WI38 (cell line): ENCODE measurements at regions not wholly inside any gene's neighbourhood (a gene's known extent, or its start where the extent isn't known, plus 50 kb on each side); places are given as distances from the start of the nearest gene placed in this dataset.
"Not testable (repeated sequence)": the region's sequence is repeated elsewhere in the genome, so short reads cannot be mapped to it uniquely, and the experiment has no call there.

Experiments
- H3K4me3 ChIP-seq: 2 replicates; pipeline ENCODE4 v1.5.1; 2011; ENCODE audit warnings: low read depth, mild to moderate bottlenecking, control low read depth, low read length
- TF ChIP-seq, protein P1 (sequence below): IDR thresholded peaks from 2 replicates; pipeline ENCODE4 v1.5.1; 2012; ENCODE audit warnings: low read depth, mild to moderate bottlenecking, control low read depth, low read length

DNA sequence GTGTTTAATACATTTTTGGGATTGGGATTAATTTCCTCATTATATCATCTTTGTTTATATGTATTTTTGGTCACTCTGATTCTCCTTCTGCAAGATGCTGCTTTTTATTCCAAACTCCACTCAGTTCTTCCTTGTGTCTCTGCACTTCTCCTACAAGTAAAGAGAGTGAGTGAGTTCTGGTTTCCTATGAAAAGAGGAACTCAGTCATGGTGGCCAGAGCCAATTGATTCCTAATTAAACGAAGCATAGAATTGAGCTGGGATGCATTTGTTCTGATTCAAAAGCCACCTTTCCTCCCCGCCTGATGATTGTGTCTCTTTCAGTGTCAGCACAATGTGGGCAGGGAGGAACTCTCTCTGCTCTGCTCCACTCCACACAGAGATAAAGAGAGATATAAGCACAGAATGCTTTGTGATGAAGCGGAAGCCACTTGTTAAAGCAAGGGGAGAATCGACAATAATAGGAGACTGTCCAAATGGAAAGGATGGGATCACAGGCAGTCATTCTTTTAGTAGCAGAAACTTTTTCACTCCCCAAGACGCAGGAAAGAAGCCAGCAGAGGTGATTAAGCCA, 121.3 kb upstream of the GOT2 start:
- no peak overlapping the region for H3K4me3 ChIP-seq
- TF ChIP-seq, protein P1, sequence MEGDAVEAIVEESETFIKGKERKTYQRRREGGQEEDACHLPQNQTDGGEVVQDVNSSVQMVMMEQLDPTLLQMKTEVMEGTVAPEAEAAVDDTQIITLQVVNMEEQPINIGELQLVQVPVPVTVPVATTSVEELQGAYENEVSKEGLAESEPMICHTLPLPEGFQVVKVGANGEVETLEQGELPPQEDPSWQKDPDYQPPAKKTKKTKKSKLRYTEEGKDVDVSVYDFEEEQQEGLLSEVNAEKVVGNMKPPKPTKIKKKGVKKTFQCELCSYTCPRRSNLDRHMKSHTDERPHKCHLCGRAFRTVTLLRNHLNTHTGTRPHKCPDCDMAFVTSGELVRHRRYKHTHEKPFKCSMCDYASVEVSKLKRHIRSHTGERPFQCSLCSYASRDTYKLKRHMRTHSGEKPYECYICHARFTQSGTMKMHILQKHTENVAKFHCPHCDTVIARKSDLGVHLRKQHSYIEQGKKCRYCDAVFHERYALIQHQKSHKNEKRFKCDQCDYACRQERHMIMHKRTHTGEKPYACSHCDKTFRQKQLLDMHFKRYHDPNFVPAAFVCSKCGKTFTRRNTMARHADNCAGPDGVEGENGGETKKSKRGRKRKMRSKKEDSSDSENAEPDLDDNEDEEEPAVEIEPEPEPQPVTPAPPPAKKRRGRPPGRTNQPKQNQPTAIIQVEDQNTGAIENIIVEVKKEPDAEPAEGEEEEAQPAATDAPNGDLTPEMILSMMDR: no peak

DNA sequence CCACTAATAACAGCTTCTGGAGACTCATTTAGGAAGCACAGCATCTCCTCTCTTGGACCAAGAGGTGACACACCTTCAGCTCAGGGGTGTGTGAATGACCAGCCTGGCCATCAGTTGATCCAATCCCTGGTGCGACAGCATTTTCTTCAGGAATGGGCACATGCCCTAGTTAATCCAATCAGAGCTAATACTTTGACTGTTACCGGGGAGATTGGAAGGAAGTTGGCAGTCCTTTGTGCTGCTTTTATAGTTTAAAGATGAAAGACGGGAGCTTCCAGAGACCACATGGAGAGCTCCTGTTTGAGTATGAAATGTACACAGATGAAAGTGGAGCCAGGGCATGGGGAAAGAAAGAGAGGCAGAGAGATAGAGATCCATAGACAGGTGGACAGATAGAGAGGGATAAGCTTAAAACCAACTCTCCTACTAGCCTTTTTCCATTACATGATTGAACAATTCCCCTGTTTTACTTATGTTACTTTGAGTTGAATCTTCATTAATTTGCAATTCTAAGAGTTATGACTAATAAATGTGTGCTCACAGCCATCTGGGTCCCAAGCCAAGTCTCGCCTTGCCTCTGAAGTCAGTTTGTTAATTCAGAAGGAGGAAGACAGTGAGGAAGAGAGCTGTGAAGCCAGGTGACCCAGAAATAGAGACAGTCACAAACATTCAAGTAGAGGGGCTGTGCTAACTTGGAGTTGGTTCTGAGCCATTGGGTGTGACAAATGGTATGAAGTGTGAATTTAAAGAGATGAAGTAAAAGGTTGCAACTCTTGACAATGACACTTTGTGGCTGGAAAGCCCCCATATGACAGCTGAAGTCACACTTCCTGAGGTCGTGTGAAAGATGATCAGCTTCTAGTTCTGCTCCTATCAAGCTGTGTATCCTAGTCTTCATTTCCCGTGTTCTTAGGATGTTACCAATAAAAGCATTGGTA, 120.0 kb upstream of the GOT2 start:
- TF ChIP-seq, protein P1: no peak
- H3K4me3 ChIP-seq: no peak overlapping the region

DNA sequence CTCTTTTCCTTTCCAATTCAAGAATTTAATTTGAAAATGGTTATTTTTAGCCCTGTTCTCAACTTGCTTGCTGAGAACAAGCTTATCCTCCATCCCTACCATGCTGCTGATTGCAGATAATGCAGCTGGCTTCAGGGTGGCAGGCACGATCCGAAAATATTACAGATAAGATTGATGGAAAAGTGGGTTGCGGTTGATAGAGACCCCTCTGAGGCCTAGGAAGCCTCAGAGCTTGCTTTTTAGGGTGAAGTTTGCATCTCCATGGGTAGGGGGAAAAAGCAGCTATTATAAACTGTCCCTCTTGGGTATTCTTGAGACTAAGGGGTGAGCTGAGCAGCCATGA, 116.5 kb upstream of the GOT2 start:
- no peak overlapping the region for H3K4me3 ChIP-seq
- TF ChIP-seq, protein P1: no peak

DNA sequence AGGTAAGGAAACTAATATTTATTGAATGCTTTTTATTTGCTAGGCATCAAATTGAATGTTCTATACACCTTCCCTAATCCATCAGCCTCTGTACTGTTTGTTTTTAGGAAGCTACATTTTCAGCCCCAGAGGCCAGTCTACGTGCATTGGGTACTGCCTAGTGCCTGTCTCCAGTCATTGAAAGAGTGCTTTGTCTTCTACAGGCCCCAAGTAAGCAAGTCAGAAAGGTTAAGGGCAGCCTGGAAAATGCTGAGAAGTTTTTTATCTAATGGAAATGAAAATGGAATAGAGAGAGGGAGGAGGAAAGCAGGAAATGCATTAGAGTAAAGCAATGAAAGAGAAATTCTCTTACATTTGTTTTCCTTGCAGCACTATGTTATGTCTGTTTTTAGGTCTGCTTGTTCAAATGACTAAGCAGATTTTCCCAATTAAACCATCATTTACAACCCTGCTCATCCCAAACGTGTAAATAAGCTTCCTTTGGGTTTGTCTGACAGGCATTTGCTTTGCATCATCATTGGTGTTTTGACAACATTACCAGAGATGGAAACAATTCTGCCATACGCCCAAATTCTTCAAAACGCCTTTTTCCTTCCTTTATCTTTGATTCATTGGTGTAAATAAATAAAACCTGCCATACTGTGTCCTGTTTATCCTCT, 116.0 kb upstream of the GOT2 start:
- TF ChIP-seq, protein P1: no peak
- H3K4me3 ChIP-seq: no peak overlapping the region

DNA sequence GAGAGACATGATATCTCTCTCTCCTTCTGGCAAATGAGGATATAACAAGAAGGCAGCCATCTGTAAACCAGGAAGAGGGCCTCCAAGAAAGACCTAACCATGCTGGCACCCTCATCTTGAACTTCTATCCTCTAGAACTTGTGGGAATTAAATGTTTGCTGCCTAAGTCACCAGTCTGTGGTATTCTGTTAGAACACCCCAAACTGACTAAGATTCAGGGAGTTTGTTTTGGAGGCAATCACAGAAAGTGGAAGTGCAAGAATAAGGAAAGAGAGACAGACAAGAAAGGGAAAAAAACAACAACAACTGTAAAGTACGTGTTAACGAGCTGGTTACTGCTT, 114.5 kb upstream of the GOT2 start:
- H3K4me3 ChIP-seq: no peak overlapping the region
- TF ChIP-seq, protein P1: no peak

DNA sequence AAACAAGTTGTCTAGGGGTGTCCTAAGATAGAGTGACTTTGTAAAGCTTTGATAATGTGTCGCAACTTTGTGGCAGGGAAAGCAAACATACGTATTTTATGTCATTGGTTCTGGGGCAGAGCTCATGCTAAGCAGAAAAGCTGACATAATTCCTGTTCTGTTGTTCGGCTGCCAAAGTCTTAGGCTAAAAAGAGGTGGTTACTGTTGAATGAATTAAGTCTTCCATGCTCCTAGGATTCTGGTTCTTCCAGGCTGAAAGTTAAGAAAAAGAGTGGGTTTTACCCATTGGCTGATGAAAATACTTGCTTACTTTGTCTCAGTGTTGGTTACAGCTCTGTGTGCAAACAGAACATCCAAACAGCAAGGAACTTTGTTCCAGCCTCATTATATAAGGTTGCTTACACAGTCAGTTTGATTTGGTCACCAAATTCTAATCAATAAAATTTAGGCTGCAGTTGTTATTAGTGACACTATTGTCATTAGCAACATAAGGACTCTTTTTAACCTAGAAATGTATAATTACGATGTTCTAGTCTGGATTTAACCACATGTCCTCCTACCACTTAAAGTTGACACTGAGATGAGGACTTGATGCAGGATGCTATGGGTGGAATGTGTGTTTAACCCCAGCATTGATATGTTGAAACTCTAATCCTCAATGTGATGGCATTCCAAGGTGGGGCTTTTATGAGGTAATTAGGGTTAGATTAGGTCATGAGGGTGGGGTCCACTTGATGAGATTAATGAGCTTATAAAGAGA, 114.0 kb upstream of the GOT2 start:
- TF ChIP-seq, protein P1: no peak
- no peak overlapping the region for H3K4me3 ChIP-seq

DNA sequence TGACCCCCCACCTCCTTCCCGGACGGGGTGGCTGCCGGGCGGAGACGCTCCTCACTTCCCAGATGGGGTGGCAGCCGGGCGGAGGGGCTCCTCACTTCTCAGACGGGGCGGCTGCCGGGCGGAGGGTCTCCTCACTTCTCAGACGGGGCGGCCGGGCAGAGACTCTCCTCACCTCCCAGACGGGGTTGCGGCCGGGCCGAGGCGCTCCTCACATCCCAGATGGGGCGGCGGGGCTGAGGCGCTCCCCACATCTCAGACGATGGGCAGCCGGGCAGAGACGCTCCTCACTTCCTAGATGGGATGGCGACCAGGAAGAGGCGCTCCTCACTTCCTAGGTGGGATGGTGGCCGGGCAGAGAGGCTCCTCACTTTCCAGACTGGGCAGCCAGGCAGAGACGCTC, 112.1 kb upstream of the GOT2 start:
- H3K4me3 ChIP-seq: not testable (repeated sequence)
